PC-9 (cell line): ENCODE measurements at regions not wholly inside any gene's neighbourhood (a gene's known extent, or its start where the extent isn't known, plus 50 kb on each side); places are given as distances from the start of the nearest gene placed in this dataset.
"Not testable (repeated sequence)": the region's sequence is repeated elsewhere in the genome, so short reads cannot be mapped to it uniquely, and the experiment has no call there.

Experiments
- EZH2 ChIP-seq: fragments of 200-600 bp; sonication (generic); IDR thresholded peaks from 2 replicates; pipeline ENCODE4 v1.8.0; 2017; ENCODE audit warnings: antibody characterized with exemption, low read depth
- TF ChIP-seq, protein P1 (sequence below): fragments of 200-600 bp; sonication (generic); conservative IDR thresholded peaks from 2 replicates; pipeline ENCODE4 v1.6.1; 2017; ENCODE audit warnings: mixed run types, antibody characterized with exemption, mild to moderate bottlenecking, moderate library complexity

DNA sequence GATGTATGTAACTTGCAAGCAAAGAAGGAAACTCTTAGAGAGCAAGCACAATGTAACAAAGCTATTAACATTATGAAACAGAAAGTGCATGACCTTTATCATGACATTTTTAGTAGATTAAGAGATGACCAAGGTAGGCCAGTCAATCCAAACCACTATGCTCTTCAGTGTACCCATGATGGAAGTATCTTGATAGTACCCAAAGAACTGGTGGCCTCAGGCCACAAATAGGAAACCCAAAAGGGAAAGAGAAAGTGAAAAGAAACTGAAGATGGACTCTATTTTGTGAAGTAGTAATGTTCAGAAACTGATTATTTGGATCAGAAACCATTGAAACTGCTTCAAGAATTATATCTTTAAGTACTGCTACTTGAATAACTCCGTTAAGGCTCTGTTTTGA lies 71.3 kb downstream of the PMAIP1 start:
- TF ChIP-seq, protein P1, sequence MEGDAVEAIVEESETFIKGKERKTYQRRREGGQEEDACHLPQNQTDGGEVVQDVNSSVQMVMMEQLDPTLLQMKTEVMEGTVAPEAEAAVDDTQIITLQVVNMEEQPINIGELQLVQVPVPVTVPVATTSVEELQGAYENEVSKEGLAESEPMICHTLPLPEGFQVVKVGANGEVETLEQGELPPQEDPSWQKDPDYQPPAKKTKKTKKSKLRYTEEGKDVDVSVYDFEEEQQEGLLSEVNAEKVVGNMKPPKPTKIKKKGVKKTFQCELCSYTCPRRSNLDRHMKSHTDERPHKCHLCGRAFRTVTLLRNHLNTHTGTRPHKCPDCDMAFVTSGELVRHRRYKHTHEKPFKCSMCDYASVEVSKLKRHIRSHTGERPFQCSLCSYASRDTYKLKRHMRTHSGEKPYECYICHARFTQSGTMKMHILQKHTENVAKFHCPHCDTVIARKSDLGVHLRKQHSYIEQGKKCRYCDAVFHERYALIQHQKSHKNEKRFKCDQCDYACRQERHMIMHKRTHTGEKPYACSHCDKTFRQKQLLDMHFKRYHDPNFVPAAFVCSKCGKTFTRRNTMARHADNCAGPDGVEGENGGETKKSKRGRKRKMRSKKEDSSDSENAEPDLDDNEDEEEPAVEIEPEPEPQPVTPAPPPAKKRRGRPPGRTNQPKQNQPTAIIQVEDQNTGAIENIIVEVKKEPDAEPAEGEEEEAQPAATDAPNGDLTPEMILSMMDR, result not testable (repeated sequence)
- not testable (repeated sequence) for TF ChIP-seq EZH2
